AG09319 (cell line): ENCODE measurements at regions not wholly inside any gene's neighbourhood (a gene's known extent, or its start where the extent isn't known, plus 50 kb on each side); places are given as distances from the start of the nearest gene placed in this dataset.
"Not testable (repeated sequence)": the region's sequence is repeated elsewhere in the genome, so short reads cannot be mapped to it uniquely, and the experiment has no call there.

Experiments used
- DNase-seq: peaks from one replicate; pipeline ENCODE4 v3.0.0-alpha.2; 2010; ENCODE audit warnings: low read depth; ENCODE audit errors: extremely low read depth
- TF ChIP-seq, protein P1 (sequence below): IDR thresholded peaks from 2 replicates; pipeline ENCODE4 v1.5.1; 2011; ENCODE audit warnings: low read depth, mild to moderate bottlenecking, inconsistent platforms, low read length, moderate library complexity

DNA sequence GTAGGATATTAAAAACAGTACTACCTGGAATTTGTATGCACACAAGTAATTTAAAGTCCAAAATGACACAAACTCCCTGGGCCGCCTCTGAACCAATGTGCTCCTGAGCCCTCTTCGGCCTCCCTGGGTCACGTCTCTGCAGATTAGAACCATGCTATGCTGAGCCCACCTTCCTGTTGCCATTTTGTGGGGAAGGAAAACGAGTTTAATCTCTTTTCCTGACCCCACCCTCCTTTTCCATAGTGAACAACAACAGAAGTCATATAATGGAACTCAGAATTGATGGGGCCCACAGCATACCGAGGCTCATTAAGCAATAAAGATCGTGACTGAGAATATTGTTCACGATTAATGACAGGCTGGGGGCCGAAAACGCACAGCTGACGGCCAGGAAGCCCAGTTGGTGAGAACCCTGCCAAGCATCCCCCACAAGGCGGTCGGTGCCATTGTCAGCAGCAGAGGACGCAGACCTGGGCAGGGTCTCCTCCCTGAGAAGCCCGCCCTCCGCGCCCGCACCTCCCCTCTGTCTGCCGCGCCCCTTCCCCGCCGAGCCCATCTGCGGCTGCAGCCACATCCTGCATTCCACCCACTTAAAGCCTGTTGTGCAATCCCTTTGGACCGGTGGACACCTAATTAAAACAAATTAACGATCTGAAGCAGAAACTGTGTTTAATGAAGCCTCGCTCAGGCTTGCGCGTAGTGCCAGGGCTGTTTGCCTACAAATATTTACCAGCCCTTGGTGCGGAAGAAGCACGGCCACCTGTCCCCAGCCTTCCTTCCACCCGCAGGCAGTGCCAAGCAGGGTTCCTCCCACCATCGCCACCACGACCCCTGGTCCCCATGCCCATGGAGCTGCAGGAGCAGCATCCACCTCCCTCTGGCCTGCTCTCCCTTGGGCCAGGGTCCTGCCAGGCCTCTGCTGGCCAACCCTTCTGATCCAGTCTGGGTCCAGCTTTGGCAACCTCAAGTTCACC, 68.1 kb downstream of the DLL1 start:
- DNase-seq = no peak
- TF ChIP-seq, protein P1, sequence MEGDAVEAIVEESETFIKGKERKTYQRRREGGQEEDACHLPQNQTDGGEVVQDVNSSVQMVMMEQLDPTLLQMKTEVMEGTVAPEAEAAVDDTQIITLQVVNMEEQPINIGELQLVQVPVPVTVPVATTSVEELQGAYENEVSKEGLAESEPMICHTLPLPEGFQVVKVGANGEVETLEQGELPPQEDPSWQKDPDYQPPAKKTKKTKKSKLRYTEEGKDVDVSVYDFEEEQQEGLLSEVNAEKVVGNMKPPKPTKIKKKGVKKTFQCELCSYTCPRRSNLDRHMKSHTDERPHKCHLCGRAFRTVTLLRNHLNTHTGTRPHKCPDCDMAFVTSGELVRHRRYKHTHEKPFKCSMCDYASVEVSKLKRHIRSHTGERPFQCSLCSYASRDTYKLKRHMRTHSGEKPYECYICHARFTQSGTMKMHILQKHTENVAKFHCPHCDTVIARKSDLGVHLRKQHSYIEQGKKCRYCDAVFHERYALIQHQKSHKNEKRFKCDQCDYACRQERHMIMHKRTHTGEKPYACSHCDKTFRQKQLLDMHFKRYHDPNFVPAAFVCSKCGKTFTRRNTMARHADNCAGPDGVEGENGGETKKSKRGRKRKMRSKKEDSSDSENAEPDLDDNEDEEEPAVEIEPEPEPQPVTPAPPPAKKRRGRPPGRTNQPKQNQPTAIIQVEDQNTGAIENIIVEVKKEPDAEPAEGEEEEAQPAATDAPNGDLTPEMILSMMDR = no peak

GRCh38 chr6:170221753-170222400, 69.0 kb downstream of the DLL1 start:
- TF ChIP-seq, protein P1 = no peak
- DNase-seq = no peak

GRCh38 chr6:170221052-170221752, 69.7 kb downstream of the DLL1 start:
- DNase-seq = no peak
- TF ChIP-seq, protein P1 = no peak

DNA sequence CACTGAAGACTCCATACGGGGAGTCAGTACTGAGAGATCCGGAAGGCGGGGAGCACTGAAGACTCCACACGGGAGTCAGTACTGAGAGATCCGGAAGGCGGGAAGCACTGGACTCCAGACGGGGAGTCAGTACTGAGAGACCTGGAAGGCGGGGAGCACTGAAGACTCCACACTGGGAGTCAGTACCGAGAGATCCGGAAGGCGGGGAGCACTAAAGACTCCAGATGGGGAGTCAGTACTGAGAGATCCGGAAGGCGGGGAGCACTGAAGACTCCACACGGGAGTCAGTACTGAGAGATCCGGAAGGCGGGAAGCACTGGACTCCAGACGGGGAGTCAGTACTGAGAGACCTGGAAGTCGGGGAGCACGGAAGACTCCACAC, 77.2 kb downstream of the DLL1 start:
- not testable (repeated sequence) for DNase-seq

- DNase-seq = no peak
Observed at GRCh38 chr6:170212956-170213636, 77.8 kb downstream of the DLL1 start.

GRCh38 chr6:170212051-170212756, 78.7 kb downstream of the DLL1 start:
- TF ChIP-seq, protein P1 = no peak
- DNase-seq = no peak

More at GRCh38 chr6:170212956-170213636, 77.8 kb downstream of the DLL1 start:
- TF ChIP-seq, protein P1 = no peak
